SK-N-DZ (cell line): ENCODE measurements at regions not wholly inside any gene's neighbourhood (a gene's known extent, or its start where the extent isn't known, plus 50 kb on each side); places are given as distances from the start of the nearest gene placed in this dataset.

Experiments
- DNase-seq: peaks from one replicate; pipeline ENCODE4 v3.0.0-alpha.2; 2015; ENCODE audit warnings: low spot score

- DNase-seq = no peak
These were observed 95.8 kb downstream of the BDNF start for GRCh38 chr11:27604416-27604815.

GRCh38 chr11:27603376-27603990, 96.8 kb downstream of the BDNF start:
- no peak for DNase-seq

- DNase-seq = no peak
These were observed 94.1 kb upstream of the LIN7C start for GRCh38 chr11:27600656-27601055.

- DNase-seq = no peak
These were observed 92.6 kb upstream of the LIN7C start for GRCh38 chr11:27599217-27599616.

- DNase-seq = no peak
These were observed 90.2 kb upstream of the LIN7C start for GRCh38 chr11:27596802-27597201.

- DNase-seq = no peak
These were observed 89.8 kb upstream of the LIN7C start for GRCh38 chr11:27596388-27596787.

GRCh38 chr11:27592098-27592780, 85.7 kb upstream of the LIN7C start:
- no peak for DNase-seq

- DNase-seq = no peak
These were observed 76.1 kb upstream of the LIN7C start for GRCh38 chr11:27582621-27583020.

- DNase-seq = no peak
These were observed 67.8 kb upstream of the LIN7C start for GRCh38 chr11:27574342-27574741.

GRCh38 chr11:27573024-27573423, 66.5 kb upstream of the LIN7C start:
- DNase-seq = peak; percentile 7

GRCh38 chr11:27571154-27571810, 64.7 kb upstream of the LIN7C start:
- DNase-seq = no peak

- no peak for DNase-seq
These were observed 64.0 kb upstream of the LIN7C start for GRCh38 chr11:27570542-27570941.

- no peak for DNase-seq
These were observed 57.1 kb upstream of the LIN7C start for GRCh38 chr11:27563641-27564040.

GRCh38 chr11:27563201-27563600, 56.6 kb upstream of the LIN7C start:
- no peak for DNase-seq

GRCh38 chr11:27558401-27558800, 51.8 kb upstream of the LIN7C start:
- DNase-seq = no peak

GRCh38 chr11:27557226-27557625, 50.7 kb upstream of the LIN7C start:
- DNase-seq = no peak
